ENCODE measurements at regions not wholly inside any gene's neighbourhood (a gene's known extent, or its start where the extent isn't known, plus 50 kb on each side); places are given as distances from the start of the nearest gene placed in this dataset.

GRCh38 chr4:124961138-124961750 is 248.7 kb upstream of the ANKRD50 start:
- ChIA-PET POLR2A (no interaction called here), CTCF (no interaction called here)
- Mint-ChIP-seq H3K27ac (no peak overlapping the region), H3K4me3 (no peak overlapping the region), H3K9me3 (peaks cover 18% of the 10 kb centered on the region), H3K36me3 (ENCODE audit: low read depth) (no peaks in the 10 kb centered on the region), H3K4me1 (no peaks in the 10 kb centered on the region), H3K27me3 (no peaks in the 10 kb centered on the region)
- ATAC-seq (ENCODE audit: low read depth) (no peak), DNase-seq (no peak)
- no peak for TF ChIP-seq CTCF (IDR thresholded peaks at IDR 0.05)
- intact Hi-C loops (cut with micrococcal nuclease): no loop called here

DNA sequence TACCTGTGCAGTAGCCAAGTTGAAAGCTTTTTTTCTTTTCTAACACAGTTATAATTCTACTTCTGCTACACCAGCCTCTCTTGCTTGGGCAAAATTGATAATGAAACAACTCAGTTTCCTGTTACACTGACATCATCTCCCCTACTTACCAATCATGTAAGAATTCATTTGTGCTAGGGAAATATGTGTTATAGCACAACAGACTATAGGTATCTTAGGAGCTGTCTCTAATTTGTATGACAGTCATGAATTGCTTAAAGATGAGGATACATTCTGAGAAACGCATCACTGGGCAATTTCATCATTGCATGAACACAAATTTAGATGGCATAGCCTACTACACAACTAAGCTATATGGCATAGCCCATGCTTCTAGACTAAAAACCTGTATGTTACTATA is 246.3 kb upstream of the ANKRD50 start:
- no peak overlapping the region for H3K27ac Mint-ChIP-seq
- intact Hi-C loops (cut with micrococcal nuclease): no loop called here
- POLR2A ChIA-PET: no interaction called here
- ATAC-seq (ENCODE audit: low read depth): no peak
- CTCF ChIA-PET: no interaction called here
- H3K27me3 Mint-ChIP-seq: no peaks in the 10 kb centered on the region
- H3K9me3 Mint-ChIP-seq: peaks cover 18% of the 10 kb centered on the region
- no peaks in the 10 kb centered on the region for H3K36me3 Mint-ChIP-seq (ENCODE audit: low read depth)
- no peaks in the 10 kb centered on the region for H3K4me1 Mint-ChIP-seq
- no peak for DNase-seq
- no peak for TF ChIP-seq CTCF (IDR thresholded peaks at IDR 0.05)
- H3K4me3 Mint-ChIP-seq: no peak overlapping the region

- Mint-ChIP-seq H3K27ac (no peak overlapping the region), H3K4me1 (no peaks in the 10 kb centered on the region), H3K36me3 (ENCODE audit: low read depth) (no peaks in the 10 kb centered on the region), H3K27me3 (no peaks in the 10 kb centered on the region), H3K9me3 (peaks cover 12% of the 10 kb centered on the region), H3K4me3 (no peak overlapping the region)
- ATAC-seq (ENCODE audit: low read depth): no peak
- CTCF ChIA-PET: no interaction called here
- no peak for TF ChIP-seq CTCF (IDR thresholded peaks at IDR 0.05)
- intact Hi-C loops (cut with micrococcal nuclease): no loop called here
- no peak for DNase-seq
- POLR2A ChIA-PET: no interaction called here
Measured at GRCh38 chr4:124955476-124955875, 242.9 kb upstream of the ANKRD50 start.

- DNase-seq: no peak
- POLR2A ChIA-PET: no interaction called here
- no peaks in the 10 kb centered on the region for H3K27me3 Mint-ChIP-seq
- H3K27ac Mint-ChIP-seq: no peak overlapping the region
- CTCF ChIA-PET: no interaction called here
- peaks cover 7% of the 10 kb centered on the region for H3K9me3 Mint-ChIP-seq
- intact Hi-C loops (cut with micrococcal nuclease): no loop called here
- TF ChIP-seq CTCF (IDR thresholded peaks at IDR 0.05): no peak
- H3K4me1 Mint-ChIP-seq: no peaks in the 10 kb centered on the region
- H3K4me3 Mint-ChIP-seq: no peak overlapping the region
- ATAC-seq (ENCODE audit: low read depth): no peak
- no peaks in the 10 kb centered on the region for H3K36me3 Mint-ChIP-seq (ENCODE audit: low read depth)
Measured at GRCh38 chr4:124954046-124954445, 241.5 kb upstream of the ANKRD50 start.

GRCh38 chr4:124953486-124953885 is 241.0 kb upstream of the ANKRD50 start:
- ChIA-PET POLR2A (no interaction called here), CTCF (no interaction called here)
- ATAC-seq (ENCODE audit: low read depth) (no peak), DNase-seq (no peak)
- Mint-ChIP-seq H3K4me1 (no peaks in the 10 kb centered on the region), H3K27ac (no peak overlapping the region), H3K4me3 (no peak overlapping the region), H3K27me3 (no peaks in the 10 kb centered on the region), H3K36me3 (ENCODE audit: low read depth) (no peaks in the 10 kb centered on the region), H3K9me3 (peaks cover 8% of the 10 kb centered on the region)
- TF ChIP-seq CTCF (IDR thresholded peaks at IDR 0.05): no peak
- intact Hi-C loops (cut with micrococcal nuclease): no loop called here

Data from activated B cell treated with CpG ODN at 0.5 μM for 24 hours (primary cell).